HFF-Myc (cell line): ENCODE measurements at regions not wholly inside any gene's neighbourhood (a gene's known extent, or its start where the extent isn't known, plus 50 kb on each side); places are given as distances from the start of the nearest gene placed in this dataset.

ENCODE experiments used
- DNase-seq: peaks from one replicate; pipeline ENCODE4 v3.0.0-alpha.2; 2011; ENCODE audit warnings: low read depth; ENCODE audit errors: extremely low read depth
- H3K4me3 ChIP-seq: replicated peaks from 2 replicates; pipeline ENCODE4 v1.5.1; 2011; ENCODE audit warnings: low read depth, mild to moderate bottlenecking, control low read depth, low read length
- CTCF ChIP-seq: IDR thresholded peaks from 2 replicates; pipeline ENCODE4 v1.5.1; 2012; ENCODE audit warnings: mild to moderate bottlenecking, low read depth, low read length, control low read depth; ENCODE audit errors: missing control alignments

GRCh38 chr20:54272901-54273488, 65.1 kb downstream of the PFDN4 start:
- H3K4me3 ChIP-seq: no peak overlapping the region

GRCh38 chr20:54275359-54276111, 67.6 kb downstream of the PFDN4 start:
- no peak for TF ChIP-seq CTCF
- no peak for DNase-seq
- no peak overlapping the region for H3K4me3 ChIP-seq

More at GRCh38 chr20:54272901-54273488, 65.1 kb downstream of the PFDN4 start:
- TF ChIP-seq CTCF: no peak
- no peak for DNase-seq

GRCh38 chr20:54276577-54277169, 68.8 kb downstream of the PFDN4 start:
- TF ChIP-seq CTCF: no peak

DNA sequence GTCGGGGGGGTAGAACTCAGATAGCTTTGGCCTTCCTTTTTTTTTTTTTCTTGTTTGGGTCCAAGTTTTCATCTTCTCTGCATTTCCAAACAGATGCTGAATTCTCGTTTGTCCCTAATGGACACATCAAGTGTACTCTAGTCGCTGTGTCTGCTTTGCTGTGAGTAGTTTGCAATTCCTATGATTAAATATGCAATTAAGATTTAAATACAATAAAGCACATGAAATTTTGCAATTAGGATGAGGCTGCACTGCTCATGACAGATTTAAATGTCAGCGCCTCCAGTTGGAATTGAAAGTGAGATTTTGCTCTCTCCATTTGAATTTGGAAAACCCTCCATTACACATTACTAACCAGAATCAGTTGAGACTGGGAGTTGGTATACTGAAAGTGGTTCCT, 70.4 kb downstream of the PFDN4 start:
- no peak for DNase-seq
- TF ChIP-seq CTCF: no peak
- no peak overlapping the region for H3K4me3 ChIP-seq

More at GRCh38 chr20:54276577-54277169, 68.8 kb downstream of the PFDN4 start:
- DNase-seq: no peak
- no peak overlapping the region for H3K4me3 ChIP-seq

GRCh38 chr20:54282625-54283024, 74.7 kb downstream of the PFDN4 start:
- no peak for DNase-seq
- no peak overlapping the region for H3K4me3 ChIP-seq
- TF ChIP-seq CTCF: no peak

DNA sequence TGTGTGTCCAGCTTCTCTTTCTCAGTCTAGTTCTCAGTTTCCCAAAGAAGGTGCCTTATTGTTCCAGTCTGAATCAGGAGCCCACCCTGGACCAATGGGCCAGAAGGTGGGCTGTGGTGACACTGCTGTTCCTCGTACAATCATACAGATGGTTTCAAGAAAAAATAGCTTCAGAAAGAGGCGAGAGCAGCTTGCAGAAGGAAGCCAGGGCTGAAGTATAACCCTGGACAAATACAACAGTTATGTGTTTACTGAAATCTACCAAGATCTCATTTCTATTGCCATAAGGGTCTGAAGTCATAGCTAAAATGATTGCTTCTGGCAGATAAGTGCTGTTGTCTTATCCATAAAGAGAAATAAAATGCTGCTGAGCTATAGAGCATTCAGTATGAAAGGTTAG, 75.4 kb downstream of the PFDN4 start:
- no peak for DNase-seq
- no peak for TF ChIP-seq CTCF
- no peak overlapping the region for H3K4me3 ChIP-seq
